Type B pancreatic cell (in vitro differentiated cells): ENCODE measurements at regions not wholly inside any gene's neighbourhood (a gene's known extent, or its start where the extent isn't known, plus 50 kb on each side); places are given as distances from the start of the nearest gene placed in this dataset.
A peak's percentile ranks its signal among the peaks of the same experiment; 100 is the strongest.

ENCODE experiments used
- DNase-seq: peaks from one replicate; pipeline ENCODE4 v3.0.0; 2021; ENCODE audit warnings: mixed read lengths; ENCODE audit not compliant: unreplicated experiment; ENCODE audit errors: extremely low spot score
- H3K27ac Mint-ChIP-seq: 2 replicates; pipeline ENCODE4 v1.8.0; 2021; ENCODE audit warnings: mild to moderate bottlenecking, mixed read lengths
- H3K27me3 Mint-ChIP-seq: 2 replicates; pipeline ENCODE4 v1.8.0; 2021; ENCODE audit warnings: mixed read lengths
- H3K36me3 Mint-ChIP-seq: 2 replicates; pipeline ENCODE4 v1.8.0; 2021; ENCODE audit warnings: mixed read lengths
- H3K4me1 Mint-ChIP-seq: one replicate; pipeline ENCODE4 v1.8.0; 2021; ENCODE audit warnings: mixed read lengths; ENCODE audit not compliant: unreplicated experiment
- H3K4me3 Mint-ChIP-seq: 2 replicates; pipeline ENCODE4 v1.8.0; 2021; ENCODE audit warnings: mild to moderate bottlenecking, mixed read lengths
- H3K9me3 Mint-ChIP-seq: 2 replicates; pipeline ENCODE4 v1.8.0; 2021; ENCODE audit warnings: mixed read lengths
- CTCF ChIP-seq: fragments of 200-600 bp; sonication (generic); conservative IDR thresholded peaks from 2 replicates; pipeline ENCODE4 v1.5.0; 2021; ENCODE audit warnings: antibody characterized with exemption, mild to moderate bottlenecking

GRCh38 chr10:120075349-120075748, 182.8 kb downstream of the SEC23IP start:
- Mint-ChIP-seq H3K4me3 (no peak overlapping the region), H3K4me1 (peaks cover 5% of the 10 kb centered on the region), H3K27me3 (peaks cover 54% of the 10 kb centered on the region), H3K9me3 (peaks cover 15% of the 10 kb centered on the region), H3K27ac (no peak overlapping the region), H3K36me3 (no peaks in the 10 kb centered on the region)
- TF ChIP-seq CTCF, result no peak
- no peak for DNase-seq

GRCh38 chr10:120076996-120077706, 184.6 kb downstream of the SEC23IP start:
- TF ChIP-seq CTCF, result no peak
- no peak for DNase-seq
- Mint-ChIP-seq H3K9me3 (peaks cover 12% of the 10 kb centered on the region), H3K4me3 (no peak overlapping the region), H3K4me1 (no peaks in the 10 kb centered on the region), H3K27ac (no peak overlapping the region), H3K36me3 (no peaks in the 10 kb centered on the region), H3K27me3 (peaks cover 53% of the 10 kb centered on the region)

GRCh38 chr10:120077707-120078492, 185.4 kb downstream of the SEC23IP start:
- no peaks in the 10 kb centered on the region for H3K4me1 Mint-ChIP-seq
- DNase-seq, result no peak
- H3K4me3 Mint-ChIP-seq, result peak overlapping the region; percentile 29
- H3K27ac Mint-ChIP-seq, result no peak overlapping the region
- H3K36me3 Mint-ChIP-seq, result no peaks in the 10 kb centered on the region
- TF ChIP-seq CTCF, result no peak
- H3K27me3 Mint-ChIP-seq, result peaks cover 53% of the 10 kb centered on the region
- H3K9me3 Mint-ChIP-seq, result peaks cover 12% of the 10 kb centered on the region

GRCh38 chr10:120085096-120085796, 192.7 kb downstream of the SEC23IP start:
- no peak for DNase-seq
- Mint-ChIP-seq H3K27me3 (peaks cover 9% of the 10 kb centered on the region), H3K4me3 (no peak overlapping the region), H3K4me1 (no peaks in the 10 kb centered on the region), H3K9me3 (no peaks in the 10 kb centered on the region), H3K36me3 (no peaks in the 10 kb centered on the region), H3K27ac (no peak overlapping the region)
- TF ChIP-seq CTCF, result no peak

- no peaks in the 10 kb centered on the region for H3K36me3 Mint-ChIP-seq
- H3K27me3 Mint-ChIP-seq, result peaks cover 8% of the 10 kb centered on the region
- no peaks in the 10 kb centered on the region for H3K4me1 Mint-ChIP-seq
- H3K4me3 Mint-ChIP-seq, result no peak overlapping the region
- no peak for TF ChIP-seq CTCF
- no peaks in the 10 kb centered on the region for H3K9me3 Mint-ChIP-seq
- no peak for DNase-seq
- H3K27ac Mint-ChIP-seq, result no peak overlapping the region
Measured at GRCh38 chr10:120086066-120086465, 193.5 kb downstream of the SEC23IP start.
